Nucleus accumbens (tissue), 56 donors: ENCODE measurements at regions not wholly inside any gene's neighbourhood (a gene's known extent, or its start where the extent isn't known, plus 50 kb on each side); places are given as distances from the start of the nearest gene placed in this dataset.
"Not testable (repeated sequence)": the region's sequence is repeated elsewhere in the genome, so short reads cannot be mapped to it uniquely, and the experiment has no call there.

Experiments
- DNase-seq, 56 donors: peaks; one replicate each; lab custom pipeline; 2025; lab: John Stamatoyannopoulos, UW

GRCh38 chr18:6566338-6566911, 151.7 kb upstream of the L3MBTL4 start:
- DNase-seq, result no peak

- DNase-seq, result peak in 4 of 56 donors; percentile 1 to 18 (median 6)
These were observed 155.1 kb upstream of the L3MBTL4 start for GRCh38 chr18:6569813-6570212.

GRCh38 chr18:6570581-6571238, 156.0 kb upstream of the L3MBTL4 start:
- DNase-seq, result no peak

GRCh38 chr18:6571239-6571602, 156.5 kb upstream of the L3MBTL4 start:
- DNase-seq, result no peak

- DNase-seq, result not testable (repeated sequence)
These were observed 157.3 kb upstream of the ARHGAP28 start for GRCh38 chr18:6572192-6572591.

- DNase-seq, result no peak
These were observed 154.9 kb upstream of the ARHGAP28 start for GRCh38 chr18:6574631-6575030.

- no peak for DNase-seq
These were observed 153.6 kb upstream of the ARHGAP28 start for GRCh38 chr18:6575908-6576307.

- no peak for DNase-seq
These were observed 152.7 kb upstream of the ARHGAP28 start for GRCh38 chr18:6576718-6577375.

GRCh38 chr18:6578686-6579085, 150.8 kb upstream of the ARHGAP28 start:
- DNase-seq, result no peak

GRCh38 chr18:6579486-6579885, 150.0 kb upstream of the ARHGAP28 start:
- DNase-seq, result no peak

GRCh38 chr18:6580401-6580800, 149.1 kb upstream of the ARHGAP28 start:
- no peak for DNase-seq

- DNase-seq, result no peak
These were observed 139.6 kb upstream of the ARHGAP28 start for GRCh38 chr18:6589923-6590322.

- no peak for DNase-seq
These were observed 139.2 kb upstream of the ARHGAP28 start for GRCh38 chr18:6590326-6590725.

GRCh38 chr18:6591491-6591890, 138.0 kb upstream of the ARHGAP28 start:
- no peak for DNase-seq

- DNase-seq, result no peak
These were observed 137.0 kb upstream of the ARHGAP28 start for GRCh38 chr18:6592522-6592921.

- no peak for DNase-seq
These were observed 136.2 kb upstream of the ARHGAP28 start for GRCh38 chr18:6593142-6593885.

- DNase-seq, result peak in 23 of 56 donors; percentile 1 to 33 (median 11)
These were observed 133.8 kb upstream of the ARHGAP28 start for GRCh38 chr18:6595666-6596065.

GRCh38 chr18:6598657-6599056, 130.9 kb upstream of the ARHGAP28 start:
- DNase-seq, result no peak

- no peak for DNase-seq
These were observed 128.8 kb upstream of the ARHGAP28 start for GRCh38 chr18:6600667-6601167.

- DNase-seq, result no peak
These were observed 128.3 kb upstream of the ARHGAP28 start for GRCh38 chr18:6601241-6601640.

GRCh38 chr18:6602365-6602764, 127.2 kb upstream of the ARHGAP28 start:
- no peak for DNase-seq
